Activated effector memory CD4-positive, alpha-beta T cell treated with Interleukin-2 at 50 U/mL for 16 hours (primary cell): ENCODE measurements at regions not wholly inside any gene's neighbourhood (a gene's known extent, or its start where the extent isn't known, plus 50 kb on each side); places are given as distances from the start of the nearest gene placed in this dataset.

Experiments used
- DNase-seq: peaks from one replicate; pipeline ENCODE4 v3.0.0-alpha.2; 2020

- DNase-seq, result no peak
Measured at GRCh38 chr15:98203872-98204660, 243.6 kb downstream of the ARRDC4 start.

- no peak for DNase-seq
Measured at GRCh38 chr15:98207928-98208327, 247.4 kb downstream of the ARRDC4 start.

- DNase-seq, result no peak
Measured at GRCh38 chr15:98213346-98213979, 253.0 kb downstream of the ARRDC4 start.

- DNase-seq, result no peak
Measured at GRCh38 chr15:98216166-98216565, 255.7 kb downstream of the ARRDC4 start.

GRCh38 chr15:98217356-98217755 is 256.9 kb downstream of the ARRDC4 start:
- no peak for DNase-seq

GRCh38 chr15:98221144-98221543 is 260.6 kb downstream of the ARRDC4 start:
- no peak for DNase-seq

GRCh38 chr15:98221577-98221976 is 261.1 kb downstream of the ARRDC4 start:
- no peak for DNase-seq

- DNase-seq, result no peak
Measured at GRCh38 chr15:98226149-98226548, 265.6 kb downstream of the ARRDC4 start.

GRCh38 chr15:98226578-98226977 is 266.1 kb downstream of the ARRDC4 start:
- no peak for DNase-seq

GRCh38 chr15:98228846-98229245 is 268.3 kb downstream of the ARRDC4 start:
- no peak for DNase-seq

GRCh38 chr15:98230975-98231374 is 270.5 kb downstream of the ARRDC4 start:
- no peak for DNase-seq

GRCh38 chr15:98231696-98232440 is 271.4 kb downstream of the ARRDC4 start:
- no peak for DNase-seq

- no peak for DNase-seq
Measured at GRCh38 chr15:98232761-98233160, 272.3 kb downstream of the ARRDC4 start.

GRCh38 chr15:98233873-98234272 is 273.4 kb downstream of the ARRDC4 start:
- DNase-seq, result no peak

GRCh38 chr15:98240303-98240702 is 279.8 kb downstream of the ARRDC4 start:
- no peak for DNase-seq

- no peak for DNase-seq
Measured at GRCh38 chr15:98241032-98241554, 280.6 kb downstream of the ARRDC4 start.

- no peak for DNase-seq
Measured at GRCh38 chr15:98257290-98257689, 296.8 kb downstream of the ARRDC4 start.

GRCh38 chr15:98263787-98264186 is 303.3 kb downstream of the ARRDC4 start:
- DNase-seq, result no peak

GRCh38 chr15:98266295-98266694 is 305.8 kb downstream of the ARRDC4 start:
- no peak for DNase-seq

GRCh38 chr15:98268163-98268562 is 307.7 kb downstream of the ARRDC4 start:
- DNase-seq, result no peak

GRCh38 chr15:98272625-98273024 is 312.1 kb downstream of the ARRDC4 start:
- DNase-seq, result no peak

- no peak for DNase-seq
Measured at GRCh38 chr15:98276018-98276417, 315.5 kb downstream of the ARRDC4 start.

GRCh38 chr15:98277602-98278001 is 317.1 kb downstream of the ARRDC4 start:
- no peak for DNase-seq
